ENCODE measurements at regions not wholly inside any gene's neighbourhood (a gene's known extent, or its start where the extent isn't known, plus 50 kb on each side); places are given as distances from the start of the nearest gene placed in this dataset.

GRCh38 chr2:65649811-65650589 is 217.6 kb upstream of the SPRED2 start:
- Histone ChIP-seq H3K9ac (replicated peaks in 1 of 4; ENCODE audit: extremely low read depth in 1 of 4, low read depth in 3 of 4, low read length in 3 of 4) (no peak overlapping the region), H3K23me2 (ENCODE audit: low read depth, low read length) (no peaks in the 10 kb centered on the region), H3K4me2 (ENCODE audit: insufficient read depth in 1 of 2, low read depth in 2 of 2, low read length in 2 of 2) (no peak overlapping the region), H4K91ac (replicated peaks; ENCODE audit: insufficient read length, low read length) (no peak overlapping the region), H2BK12ac (ENCODE audit: low read depth, low read length) (no peak overlapping the region), H3K4ac (replicated peaks; ENCODE audit: insufficient read length, low read depth, low read length) (no peak overlapping the region), H4K20me1 (replicated peaks in 1 of 2; ENCODE audit: control insufficient read depth in 1 of 2, insufficient read depth in 2 of 2, low read length in 2 of 2) (no peaks in the 10 kb centered on the region), H4K5ac (ENCODE audit: insufficient read length, low read depth, low read length) (no peak overlapping the region), H2AK5ac (ENCODE audit: low read depth, low read length) (no peak overlapping the region), H3K27ac (ENCODE audit: low read depth, low read length) (no peak overlapping the region), H3K56ac (replicated peaks; ENCODE audit: insufficient read length, low read depth, low read length) (no peak overlapping the region), H2BK15ac (ENCODE audit: low read length) (no peak overlapping the region), H3K36me3 (ENCODE audit: control insufficient read depth in 2 of 4, insufficient read depth in 4 of 4, low read length in 3 of 4) (no peaks in the 10 kb centered on the region), H3K14ac (ENCODE audit: insufficient read length) (no peak overlapping the region), H3K79me1 (ENCODE audit: low read depth, low read length) (no peaks in the 10 kb centered on the region), H2AFZ (ENCODE audit: low read length) (no peak overlapping the region), H4K8ac (ENCODE audit: extremely low read depth, insufficient read depth, low read length) (no peak overlapping the region), H3K27me3 (replicated peaks in 1 of 4; ENCODE audit: control insufficient read depth in 3 of 4, extremely low read depth in 1 of 4, insufficient read depth in 3 of 4, low read length in 3 of 4) (no peaks in the 10 kb centered on the region), H3K18ac (ENCODE audit: extremely low read depth, low read length) (no peak overlapping the region), H2BK120ac (replicated peaks; ENCODE audit: low read depth, low read length) (no peak overlapping the region), H3K4me1 (replicated peaks in 1 of 4; ENCODE audit: control insufficient read depth in 3 of 4, insufficient read depth in 4 of 4, low read length in 3 of 4) (no peaks in the 10 kb centered on the region), H2BK5ac (ENCODE audit: low read depth, low read length) (no peak overlapping the region), H3K4me3 (ENCODE audit: extremely low read depth in 1 of 4, insufficient read depth in 2 of 4, low read depth in 3 of 4, low read length in 4 of 4) (no peak overlapping the region), H3K9me3 (ENCODE audit: insufficient read depth in 2 of 2, low read depth in 1 of 2, low read length in 1 of 2) (no peaks in the 10 kb centered on the region), H2BK20ac (ENCODE audit: low read length) (no peak overlapping the region), H3K23ac (ENCODE audit: insufficient read length) (no peak overlapping the region), H3K79me2 (ENCODE audit: control insufficient read depth in 1 of 2, insufficient read depth in 2 of 2, low read length in 2 of 2) (no peaks in the 10 kb centered on the region)
- 93% methylated on average over 5 of the region's 5 CpGs; no CpG with 5 or more reads in 1 of the 2 experiments for WGBS, 2 experiments (ENCODE audit: extremely low coverage in 1 of 2, insufficient coverage in 1 of 2, insufficient read length in 1 of 2, insufficient replicate concordance in 2 of 2, low coverage in 1 of 2, low lambda C conversion rate in 2 of 2, missing lambda C conversion rate in 1 of 2)
- POLR2A ChIA-PET (ENCODE audit: partially characterized antibody): no interaction called here
- DNase-seq (ENCODE audit: low read depth in 1 of 2, low spot score in 2 of 2) (no peak), FAIRE-seq (no peak)
- CTCF ChIA-PET (ENCODE audit: partially characterized antibody): interaction anchor here (0.9 to 4.3 kb wide), 7 partner anchors 9 to 38 kb away, joined by 3 to 28 read pairs (median 3); no protein-coding TSS in a partner anchor
